ENCODE measurements at regions not wholly inside any gene's neighbourhood (a gene's known extent, or its start where the extent isn't known, plus 50 kb on each side); places are given as distances from the start of the nearest gene placed in this dataset.

GRCh38 chr6:19279273-19279684 is 557.9 kb upstream of the ID4 start:
- Mint-ChIP-seq H3K9me3 (peaks cover 5% of the 10 kb centered on the region), H3K36me3 (ENCODE audit: insufficient read depth) (no peaks in the 10 kb centered on the region), H3K27me3 (ENCODE audit: low read depth) (no peaks in the 10 kb centered on the region), H3K4me3 (no peak overlapping the region), H3K4me1 (ENCODE audit: low read depth) (no peaks in the 10 kb centered on the region)
- DNase-seq (no peak), ATAC-seq (no peak)

DNA sequence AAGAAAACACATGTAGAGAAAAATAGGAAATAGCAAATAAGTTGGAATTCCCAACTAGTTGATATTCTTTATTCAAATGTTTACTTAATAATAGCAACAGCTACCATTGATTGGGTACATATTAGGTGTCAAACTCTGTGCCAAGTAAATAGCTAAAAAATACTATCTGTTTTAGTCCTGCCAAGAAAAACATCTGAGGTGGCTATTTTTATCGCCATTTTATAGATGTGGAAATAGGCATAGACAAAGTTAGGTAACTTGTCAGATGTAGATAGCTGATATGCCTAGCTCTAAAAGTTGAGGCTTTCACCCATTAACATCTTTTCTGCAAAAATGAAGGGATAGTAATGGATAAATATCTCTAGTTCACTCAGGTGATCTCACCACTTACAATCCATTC is 549.2 kb upstream of the ID4 start:
- DNase-seq (no peak), ATAC-seq (no peak)
- H3K36me3 Mint-ChIP-seq (ENCODE audit: insufficient read depth): no peaks in the 10 kb centered on the region
- no peaks in the 10 kb centered on the region for H3K27me3 Mint-ChIP-seq (ENCODE audit: low read depth)
- peaks cover 3% of the 10 kb centered on the region for H3K9me3 Mint-ChIP-seq
- no peak overlapping the region for H3K4me3 Mint-ChIP-seq
- H3K4me1 Mint-ChIP-seq (ENCODE audit: low read depth): no peaks in the 10 kb centered on the region

- DNase-seq (no peak), ATAC-seq (no peak)
- Mint-ChIP-seq H3K36me3 (ENCODE audit: insufficient read depth) (no peaks in the 10 kb centered on the region), H3K9me3 (peaks cover 3% of the 10 kb centered on the region), H3K27me3 (ENCODE audit: low read depth) (no peaks in the 10 kb centered on the region), H3K4me3 (no peak overlapping the region), H3K4me1 (ENCODE audit: low read depth) (no peaks in the 10 kb centered on the region)
Measured at GRCh38 chr6:19289457-19289856, 547.7 kb upstream of the ID4 start.

- ATAC-seq (no peak), DNase-seq (no peak)
- no peak overlapping the region for H3K4me3 Mint-ChIP-seq
- H3K27me3 Mint-ChIP-seq (ENCODE audit: low read depth): no peaks in the 10 kb centered on the region
- H3K36me3 Mint-ChIP-seq (ENCODE audit: insufficient read depth): no peaks in the 10 kb centered on the region
- H3K9me3 Mint-ChIP-seq: peaks cover 5% of the 10 kb centered on the region
- no peaks in the 10 kb centered on the region for H3K4me1 Mint-ChIP-seq (ENCODE audit: low read depth)
Measured at GRCh38 chr6:19297880-19298279, 539.3 kb upstream of the ID4 start.

DNA sequence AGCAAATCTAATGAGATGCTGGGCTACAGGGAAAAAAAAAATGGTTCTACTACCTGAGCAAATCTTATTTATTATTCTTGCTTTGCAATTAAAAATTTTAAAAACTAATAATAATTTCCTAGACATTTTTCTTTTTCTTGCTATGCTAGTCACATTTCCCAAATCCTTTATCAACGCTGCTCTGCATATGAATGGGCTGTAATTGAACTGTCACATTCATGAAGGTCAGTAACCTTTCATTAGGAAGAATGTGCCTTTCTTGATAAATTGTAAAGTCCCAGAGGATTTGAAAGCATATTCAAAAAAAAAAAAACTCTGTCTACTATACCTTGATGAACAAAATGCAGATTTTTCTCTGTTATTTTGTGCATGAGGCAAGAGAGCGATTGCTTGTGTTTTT is 538.7 kb upstream of the ID4 start:
- Mint-ChIP-seq H3K4me1 (ENCODE audit: low read depth) (no peaks in the 10 kb centered on the region), H3K9me3 (peaks cover 5% of the 10 kb centered on the region), H3K27me3 (ENCODE audit: low read depth) (no peaks in the 10 kb centered on the region), H3K4me3 (no peak overlapping the region), H3K36me3 (ENCODE audit: insufficient read depth) (no peaks in the 10 kb centered on the region)
- DNase-seq (no peak), ATAC-seq (no peak)

DNA sequence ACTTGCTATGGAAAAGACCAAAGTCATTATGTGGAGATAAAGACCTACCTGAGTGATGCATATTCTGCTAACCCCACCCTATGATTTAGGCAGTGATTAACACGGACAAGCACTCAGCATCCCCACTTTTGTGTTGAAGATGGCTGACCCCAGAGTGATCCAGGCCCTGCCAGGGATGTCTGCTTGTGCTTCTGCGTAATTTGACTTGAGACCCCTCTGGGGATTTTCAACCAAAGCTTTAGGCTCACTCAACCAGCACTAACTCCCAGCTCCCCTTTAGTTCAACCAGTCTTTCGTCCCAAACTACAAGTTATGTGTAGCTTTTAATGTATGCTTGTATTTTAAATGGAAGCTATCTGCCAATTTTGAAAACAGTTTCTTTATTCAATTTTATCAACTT is 538.0 kb upstream of the ID4 start:
- no peak for DNase-seq
- H3K36me3 Mint-ChIP-seq (ENCODE audit: insufficient read depth): no peaks in the 10 kb centered on the region
- no peaks in the 10 kb centered on the region for H3K4me1 Mint-ChIP-seq (ENCODE audit: low read depth)
- no peak for ATAC-seq
- H3K27me3 Mint-ChIP-seq (ENCODE audit: low read depth): no peaks in the 10 kb centered on the region
- H3K4me3 Mint-ChIP-seq: no peak overlapping the region
- peaks cover 5% of the 10 kb centered on the region for H3K9me3 Mint-ChIP-seq

- Mint-ChIP-seq H3K27me3 (ENCODE audit: low read depth) (no peaks in the 10 kb centered on the region), H3K4me3 (no peak overlapping the region), H3K9me3 (no peaks in the 10 kb centered on the region), H3K36me3 (ENCODE audit: insufficient read depth) (no peaks in the 10 kb centered on the region), H3K4me1 (ENCODE audit: low read depth) (no peaks in the 10 kb centered on the region)
- DNase-seq (no peak), ATAC-seq (no peak)
Measured at GRCh38 chr6:19301980-19302379, 535.2 kb upstream of the ID4 start.

DNA sequence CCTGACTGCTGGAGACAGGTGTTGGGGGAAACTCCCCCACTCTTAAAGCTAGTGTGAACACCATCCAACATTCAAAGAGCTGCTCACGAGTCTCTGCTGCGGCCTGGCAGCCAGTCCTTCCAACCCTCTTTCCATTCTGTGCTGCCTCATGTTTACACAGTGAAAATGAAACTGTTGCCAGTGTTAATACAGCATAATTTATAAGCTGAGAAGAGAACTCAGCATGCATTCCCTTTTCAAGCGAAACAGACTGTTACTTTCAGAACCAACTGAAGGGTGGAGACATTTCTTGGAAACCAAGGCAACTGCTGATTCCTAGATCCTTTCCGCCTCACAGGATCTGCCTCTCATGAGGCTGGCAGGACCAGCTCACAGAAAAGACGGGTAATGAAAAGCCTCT is 533.8 kb upstream of the ID4 start:
- ATAC-seq: no peak
- H3K4me1 Mint-ChIP-seq (ENCODE audit: low read depth): no peaks in the 10 kb centered on the region

DNA sequence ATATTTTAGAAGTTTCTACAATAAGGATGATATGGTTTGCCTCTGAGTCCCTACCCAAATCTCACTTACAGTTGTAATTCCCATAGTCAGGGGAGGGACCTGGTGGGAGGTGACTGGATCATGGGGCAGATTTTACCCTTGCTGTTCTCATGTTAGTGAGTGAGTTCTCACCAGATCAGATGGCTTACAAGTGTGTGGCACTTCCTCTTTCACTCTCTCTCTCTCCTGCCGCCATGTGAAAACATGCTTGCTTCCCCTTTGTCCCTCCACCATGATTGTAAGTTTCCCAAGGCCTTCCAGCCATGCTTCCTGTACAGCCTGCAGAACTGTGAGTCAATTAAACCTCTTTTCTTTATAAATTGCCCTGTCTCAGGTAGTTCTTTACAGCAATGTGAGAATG is 527.5 kb upstream of the ID4 start:
- Mint-ChIP-seq H3K4me1 (ENCODE audit: low read depth) (no peaks in the 10 kb centered on the region), H3K27me3 (ENCODE audit: low read depth) (no peaks in the 10 kb centered on the region), H3K9me3 (peaks cover 4% of the 10 kb centered on the region), H3K36me3 (ENCODE audit: insufficient read depth) (no peaks in the 10 kb centered on the region), H3K4me3 (no peak overlapping the region)
- DNase-seq: no peak
- ATAC-seq: no peak

More for the DNA sequence above, 533.8 kb upstream of the ID4 start:
- DNase-seq: no peak
- H3K4me3 Mint-ChIP-seq: no peak overlapping the region
- no peaks in the 10 kb centered on the region for H3K9me3 Mint-ChIP-seq
- no peaks in the 10 kb centered on the region for H3K36me3 Mint-ChIP-seq (ENCODE audit: insufficient read depth)
- H3K27me3 Mint-ChIP-seq (ENCODE audit: low read depth): no peaks in the 10 kb centered on the region

DNA sequence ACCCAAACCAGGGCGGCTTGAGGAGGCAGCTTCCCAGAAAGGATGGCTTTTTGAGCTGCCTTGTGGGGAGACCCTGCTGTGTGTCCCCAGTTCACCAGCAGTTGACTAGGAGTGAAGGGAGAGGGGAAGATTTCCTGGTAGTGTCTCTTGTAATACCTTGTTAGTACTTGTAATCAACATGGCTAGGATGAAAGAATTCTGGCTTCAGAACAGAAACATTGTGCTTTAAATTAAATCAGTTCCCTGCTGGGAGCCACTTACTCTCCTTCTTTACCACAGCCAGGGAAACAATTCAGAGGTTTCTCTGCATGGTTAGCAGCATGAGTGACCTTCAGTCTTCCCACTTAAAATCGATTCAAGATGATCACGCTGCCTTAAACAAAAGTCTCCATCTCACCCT is 525.4 kb upstream of the ID4 start:
- Mint-ChIP-seq H3K4me1 (ENCODE audit: low read depth) (no peaks in the 10 kb centered on the region), H3K4me3 (no peak overlapping the region), H3K27me3 (ENCODE audit: low read depth) (no peaks in the 10 kb centered on the region), H3K36me3 (ENCODE audit: insufficient read depth) (no peaks in the 10 kb centered on the region), H3K9me3 (peaks cover 8% of the 10 kb centered on the region)
- DNase-seq (no peak), ATAC-seq (no peak)

- H3K4me1 Mint-ChIP-seq (ENCODE audit: low read depth): no peaks in the 10 kb centered on the region
- no peaks in the 10 kb centered on the region for H3K27me3 Mint-ChIP-seq (ENCODE audit: low read depth)
- peaks cover 12% of the 10 kb centered on the region for H3K9me3 Mint-ChIP-seq
- no peaks in the 10 kb centered on the region for H3K36me3 Mint-ChIP-seq (ENCODE audit: insufficient read depth)
- ATAC-seq (no peak), DNase-seq (no peak)
- H3K4me3 Mint-ChIP-seq: no peak overlapping the region
Measured at GRCh38 chr6:19312241-19312978, 524.8 kb upstream of the ID4 start.

DNA sequence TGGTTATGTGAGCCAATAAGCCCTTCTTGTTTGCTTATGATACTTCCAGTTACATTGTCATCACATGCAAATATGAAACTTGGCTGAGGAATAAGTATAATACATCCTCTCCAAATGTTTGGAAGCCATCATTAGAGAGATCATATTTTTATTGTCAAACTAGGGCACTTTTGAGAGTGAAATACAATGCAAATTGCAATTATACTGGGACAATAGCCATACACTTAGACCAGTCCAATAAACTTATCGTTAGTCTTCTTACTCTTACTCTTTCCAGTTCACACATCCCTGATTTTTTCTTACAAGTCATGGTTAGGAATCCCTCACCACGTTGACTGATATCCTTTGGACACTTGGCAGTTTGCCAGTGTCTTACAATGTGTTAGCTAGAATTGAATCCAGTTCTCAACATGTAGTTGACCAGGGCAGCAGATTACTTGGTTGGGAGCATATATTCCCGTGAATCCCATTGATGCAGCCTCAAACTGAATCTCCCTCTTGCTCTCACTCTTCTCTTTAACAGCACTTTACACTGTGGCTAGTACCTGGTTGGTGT is 519.7 kb upstream of the ID4 start:
- H3K9me3 Mint-ChIP-seq: peaks cover 19% of the 10 kb centered on the region
- H3K4me3 Mint-ChIP-seq: no peak overlapping the region
- no peak for ATAC-seq
- DNase-seq: no peak
- H3K27me3 Mint-ChIP-seq (ENCODE audit: low read depth): no peaks in the 10 kb centered on the region
- H3K4me1 Mint-ChIP-seq (ENCODE audit: low read depth): no peaks in the 10 kb centered on the region
- H3K36me3 Mint-ChIP-seq (ENCODE audit: insufficient read depth): no peaks in the 10 kb centered on the region

GRCh38 chr6:19319005-19319404 is 518.2 kb upstream of the ID4 start:
- H3K36me3 Mint-ChIP-seq (ENCODE audit: insufficient read depth): no peaks in the 10 kb centered on the region
- peaks cover 19% of the 10 kb centered on the region for H3K9me3 Mint-ChIP-seq
- H3K4me1 Mint-ChIP-seq (ENCODE audit: low read depth): no peaks in the 10 kb centered on the region
- DNase-seq (no peak), ATAC-seq (no peak)
- H3K4me3 Mint-ChIP-seq: no peak overlapping the region
- H3K27me3 Mint-ChIP-seq (ENCODE audit: low read depth): no peaks in the 10 kb centered on the region

DNA sequence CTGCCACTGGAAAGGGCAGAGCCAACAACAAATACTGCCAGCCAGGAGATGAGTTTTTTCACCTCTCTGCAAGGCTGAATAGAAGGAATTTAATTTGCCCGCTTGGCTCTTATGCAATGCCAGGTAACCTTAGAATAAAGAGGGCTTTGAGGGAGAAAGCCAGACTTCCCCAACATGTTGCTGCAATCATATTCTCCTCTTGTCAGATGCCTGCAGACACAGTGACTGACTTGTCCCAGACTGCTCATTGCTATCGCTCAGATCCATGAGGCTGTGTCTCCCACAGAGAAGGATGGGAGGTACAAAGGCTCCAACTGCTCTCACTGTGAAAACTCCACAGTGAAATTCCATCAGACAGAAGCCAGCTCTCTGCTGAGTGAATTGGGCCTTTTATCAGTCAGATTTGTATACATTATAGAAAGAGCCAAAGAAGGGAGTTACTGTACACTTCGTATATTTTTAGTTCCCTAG is 517.0 kb upstream of the ID4 start:
- Mint-ChIP-seq H3K9me3 (peaks cover 15% of the 10 kb centered on the region), H3K4me1 (ENCODE audit: low read depth) (no peaks in the 10 kb centered on the region), H3K27me3 (ENCODE audit: low read depth) (no peaks in the 10 kb centered on the region), H3K36me3 (ENCODE audit: insufficient read depth) (no peaks in the 10 kb centered on the region), H3K4me3 (no peak overlapping the region)
- ATAC-seq (no peak), DNase-seq (no peak)

DNA sequence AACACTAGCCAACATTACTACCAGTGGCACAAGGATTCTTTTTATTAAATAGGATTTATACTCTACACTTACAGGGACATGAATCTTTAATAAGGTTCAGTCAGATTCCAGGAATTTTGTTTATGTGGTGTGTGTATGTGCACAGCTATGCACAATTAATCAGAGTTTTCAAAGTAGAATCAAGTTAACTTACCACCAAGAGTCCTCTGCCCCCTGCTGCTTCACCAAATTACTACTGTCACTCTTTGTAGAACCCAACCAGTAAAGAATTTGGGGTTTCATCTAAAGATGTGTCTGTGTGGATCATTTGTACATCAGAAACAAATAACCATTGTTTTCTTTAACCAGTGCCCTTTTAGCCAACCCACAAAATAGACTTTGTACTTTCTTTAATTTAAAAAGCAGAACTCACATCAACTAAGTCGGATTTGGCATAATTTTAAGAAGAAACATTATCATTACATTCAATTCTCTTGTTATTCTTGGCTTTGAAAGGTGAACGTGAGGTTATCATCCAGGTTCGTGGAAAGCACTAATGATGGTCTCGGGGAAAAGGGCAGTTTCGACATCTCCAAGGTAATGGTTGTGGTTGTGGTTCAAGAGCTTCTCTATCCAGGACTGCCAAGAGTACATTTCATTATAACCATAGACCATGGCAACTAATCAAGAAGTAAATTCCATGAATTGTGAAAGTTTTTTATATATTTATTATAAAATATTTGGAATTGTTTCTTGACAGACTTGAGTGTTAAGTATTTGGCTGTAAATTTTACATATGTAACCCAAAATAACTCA is 514.3 kb upstream of the ID4 start:
- H3K9me3 Mint-ChIP-seq: peaks cover 7% of the 10 kb centered on the region
- no peaks in the 10 kb centered on the region for H3K4me1 Mint-ChIP-seq (ENCODE audit: low read depth)
- no peak for DNase-seq
- H3K27me3 Mint-ChIP-seq (ENCODE audit: low read depth): no peaks in the 10 kb centered on the region
- H3K36me3 Mint-ChIP-seq (ENCODE audit: insufficient read depth): no peaks in the 10 kb centered on the region
- no peak for ATAC-seq
- no peak overlapping the region for H3K4me3 Mint-ChIP-seq
